Skeletal muscle tissue (tissue), 1 donor: ENCODE measurements at regions not wholly inside any gene's neighbourhood (a gene's known extent, or its start where the extent isn't known, plus 50 kb on each side); places are given as distances from the start of the nearest gene placed in this dataset. TPM values are rescaled to one million over a fixed set of nuclear protein-coding genes. Genes with fewer than 3 reads are reported as not detected.

Experiments used
- small RNA-seq: library from RNA; depleted of rRNA; stranded (forward); fragments of <200 nt; gene quantifications from one replicate; pipeline ENCODE3, GENCODE V24; 2014

Small RNA genes lying in the stretch of these regions (small RNA-seq; reads per million reads assigned to genes)
- gene AC025946.2 (not detected), gene AL355333.1 (not detected), gene CUX2P1 (not detected), gene RF00019 (not detected), gene RNA5SP299 (not detected)
